GM19023 (cell line): ENCODE measurements at regions not wholly inside any gene's neighbourhood (a gene's known extent, or its start where the extent isn't known, plus 50 kb on each side); places are given as distances from the start of the nearest gene placed in this dataset.
"Not testable (repeated sequence)": the region's sequence is repeated elsewhere in the genome, so short reads cannot be mapped to it uniquely, and the experiment has no call there.

Source experiments
- ATAC-seq: cut with Tn5 transposase; IDR thresholded peaks from one replicate; pipeline ENCODE4 v1.9.1; 2021; ENCODE audit warnings: mild to moderate bottlenecking, moderate library complexity; ENCODE audit not compliant: unreplicated experiment

- no peak for ATAC-seq
Measured at GRCh38 chr6:11411593-11411992, 126.0 kb upstream of the TMEM170B start.

- no peak for ATAC-seq
Measured at GRCh38 chr6:11410539-11411307, 126.8 kb upstream of the TMEM170B start.

- no peak for ATAC-seq
Measured at GRCh38 chr6:11409371-11409770, 128.2 kb upstream of the TMEM170B start.

- no peak for ATAC-seq
Measured at GRCh38 chr6:11407414-11407813, 130.1 kb upstream of the TMEM170B start.

- no peak for ATAC-seq
Measured at GRCh38 chr6:11404838-11405237, 132.7 kb upstream of the TMEM170B start.

GRCh38 chr6:11404081-11404480 lies 133.5 kb upstream of the TMEM170B start:
- peak; percentile 74 for ATAC-seq

- ATAC-seq, result no peak
Measured at GRCh38 chr6:11403035-11403601, 134.4 kb upstream of the TMEM170B start.

- not testable (repeated sequence) for ATAC-seq
Measured at GRCh38 chr6:11402581-11402980, 135.0 kb upstream of the TMEM170B start.

GRCh38 chr6:11401954-11402353 lies 135.6 kb upstream of the TMEM170B start:
- not testable (repeated sequence) for ATAC-seq

- no peak for ATAC-seq
Measured at GRCh38 chr6:11398451-11399326, 138.9 kb upstream of the TMEM170B start.

GRCh38 chr6:11397622-11398450 lies 139.7 kb upstream of the TMEM170B start:
- no peak for ATAC-seq

- no peak for ATAC-seq
Measured at GRCh38 chr6:11396860-11397259, 140.7 kb upstream of the TMEM170B start.

- no peak for ATAC-seq
Measured at GRCh38 chr6:11393713-11394627, 143.6 kb upstream of the TMEM170B start.

- ATAC-seq, result no peak
Measured at GRCh38 chr6:11392778-11393507, 144.6 kb upstream of the TMEM170B start.

- no peak for ATAC-seq
Measured at GRCh38 chr6:11391934-11392777, 145.4 kb upstream of the TMEM170B start.

GRCh38 chr6:11389977-11390376 lies 147.6 kb upstream of the TMEM170B start:
- ATAC-seq, result no peak

GRCh38 chr6:11388983-11389944 lies 148.3 kb upstream of the TMEM170B start:
- no peak for ATAC-seq
